Breast epithelium (tissue), 4 donors: ENCODE measurements at regions not wholly inside any gene's neighbourhood (a gene's known extent, or its start where the extent isn't known, plus 50 kb on each side); places are given as distances from the start of the nearest gene placed in this dataset.
"Not testable (repeated sequence)": the region's sequence is repeated elsewhere in the genome, so short reads cannot be mapped to it uniquely, and the experiment has no call there.

Source experiments
- DNase-seq, 2 donors: peaks; one replicate each; pipeline ENCODE4 v3.0.0-alpha.2; 2019; ENCODE audit warnings: low spot score in 2 of 2
- H3K27ac ChIP-seq, 2 donors: fragments of 200-600 bp; sonication (generic) in 1 of 2; one replicate each; pipeline ENCODE4 v1.5.1; 2016 to 2019; ENCODE audit warnings: mild to moderate bottlenecking in 1 of 2
- H3K27me3 ChIP-seq, 2 donors: fragments of 200-600 bp; sonication (generic) in 1 of 2; one replicate each; pipeline versions ENCODE4 v1.5.1 to v1.6.0; 2017 to 2019; ENCODE audit warnings: control low read depth in 1 of 2, mild to moderate bottlenecking in 1 of 2
- H3K36me3 ChIP-seq: fragments of 200-600 bp; one replicate; pipeline ENCODE4 v1.5.1; 2019
- H3K4me1 ChIP-seq, 2 donors: fragments of 200-600 bp; sonication (generic); one replicate each; pipeline ENCODE4 v1.5.1; 2016 to 2019; ENCODE audit warnings: control low read depth in 1 of 2
- H3K4me3 ChIP-seq, 3 donors: fragments of 200-600 bp; sonication (generic); 1 replicate in 2 of 3; 2 replicates in 1 of 3; pipeline ENCODE4 v1.5.1; 2016 to 2019; ENCODE audit warnings: mild to moderate bottlenecking in 3 of 3, moderate library complexity in 2 of 3
- H3K9me3 ChIP-seq, 2 donors: fragments of 200-600 bp; sonication (generic) in 1 of 2; one replicate each; pipeline ENCODE4 v1.5.1; 2016 to 2019; ENCODE audit warnings: control low read depth in 1 of 2
- CTCF ChIP-seq, 3 donors: fragments of 450-650 bp; IDR thresholded peaks; one replicate each; pipeline ENCODE4 v1.5.1; 2016 to 2017; ENCODE audit warnings: antibody characterized with exemption in 3 of 3, mild to moderate bottlenecking in 3 of 3, moderate library complexity in 3 of 3
- POLR2A ChIP-seq: fragments of 450-650 bp; IDR thresholded peaks from one replicate; pipeline ENCODE4 v1.6.1; 2016; ENCODE audit warnings: antibody characterized with exemption, mild to moderate bottlenecking, moderate library complexity
- POLR2AphosphoS5 ChIP-seq, 3 donors: sonication (generic); formaldehyde crosslinking; IDR thresholded peaks; one replicate each; pipeline ENCODE4 v1.6.1; 2017; ENCODE audit warnings: antibody characterized with exemption in 3 of 3
- intact Hi-C: fragments of 100-400 bp; cut with DNase I; formaldehyde crosslinking; loops from one replicate; pipeline ENCODE4 v1.15.1; 2023; ENCODE audit warnings: low total_unique reads

GRCh38 chr20:26276554-26277210 lies 580.0 kb upstream of the ZNF337 start:
- no peaks in the 10 kb centered on the region for H3K27me3 ChIP-seq

GRCh38 chr20:26268762-26269161 lies 572.1 kb upstream of the ZNF337 start:
- H3K27me3 ChIP-seq, DNase-seq, H3K27ac ChIP-seq, H3K9me3 ChIP-seq, H3K4me3 ChIP-seq, H3K4me1 ChIP-seq, H3K36me3 ChIP-seq, intact Hi-C loops: not testable (repeated sequence)

More at GRCh38 chr20:26276554-26277210, 580.0 kb upstream of the ZNF337 start:
- intact Hi-C loops = no loop called here
- H3K4me1 ChIP-seq = no peaks in the 10 kb centered on the region
- H3K27ac ChIP-seq = no peak overlapping the region
- no peaks in the 10 kb centered on the region for H3K36me3 ChIP-seq
- H3K4me3 ChIP-seq = no peak overlapping the region
- no peaks in the 10 kb centered on the region for H3K9me3 ChIP-seq
- DNase-seq = no peak
- TF ChIP-seq POLR2A = no peak
- TF ChIP-seq CTCF (IDR thresholded peaks at IDR 0.05) = no peak
- TF ChIP-seq POLR2AphosphoS5 (IDR thresholded peaks at IDR 0.05) = no peak

- intact Hi-C loops, DNase-seq, H3K27me3 ChIP-seq, H3K4me1 ChIP-seq, H3K9me3 ChIP-seq, H3K36me3 ChIP-seq, H3K4me3 ChIP-seq, H3K27ac ChIP-seq: not testable (repeated sequence)
Measured at GRCh38 chr20:26260925-26261324, 564.3 kb upstream of the ZNF337 start.

- intact Hi-C loops, H3K4me3 ChIP-seq: not testable (repeated sequence)
Measured at GRCh38 chr20:26252311-26252975, 555.8 kb upstream of the ZNF337 start.

GRCh38 chr20:26251376-26251775 lies 554.7 kb upstream of the ZNF337 start:
- H3K9me3 ChIP-seq, DNase-seq, H3K27me3 ChIP-seq, H3K4me1 ChIP-seq, H3K4me3 ChIP-seq, H3K36me3 ChIP-seq, H3K27ac ChIP-seq, intact Hi-C loops: not testable (repeated sequence)

More at GRCh38 chr20:26252311-26252975, 555.8 kb upstream of the ZNF337 start:
- H3K9me3 ChIP-seq, H3K36me3 ChIP-seq, H3K4me1 ChIP-seq, H3K27me3 ChIP-seq, H3K27ac ChIP-seq, DNase-seq: not testable (repeated sequence)

GRCh38 chr20:26250249-26251114 lies 553.8 kb upstream of the ZNF337 start:
- H3K27me3 ChIP-seq, H3K9me3 ChIP-seq, DNase-seq, H3K36me3 ChIP-seq, intact Hi-C loops, H3K27ac ChIP-seq, H3K4me3 ChIP-seq, H3K4me1 ChIP-seq: not testable (repeated sequence)

- Histone ChIP-seq H3K27me3 (no peaks in the 10 kb centered on the region), H3K27ac (no peak overlapping the region), H3K36me3 (no peaks in the 10 kb centered on the region), H3K4me1 (no peaks in the 10 kb centered on the region), H3K4me3 (no peak overlapping the region), H3K9me3 (no peaks in the 10 kb centered on the region)
- TF ChIP-seq POLR2AphosphoS5 (IDR thresholded peaks at IDR 0.05) = no peak
- TF ChIP-seq POLR2A = no peak
- no peak for TF ChIP-seq CTCF (IDR thresholded peaks at IDR 0.05)
- DNase-seq = no peak
- intact Hi-C loops = no loop called here
Measured at GRCh38 chr20:26243731-26244130, 547.1 kb upstream of the ZNF337 start.

GRCh38 chr20:26220609-26221008 lies 524.0 kb upstream of the ZNF337 start:
- H3K4me3 ChIP-seq, H3K4me1 ChIP-seq, intact Hi-C loops, H3K36me3 ChIP-seq, H3K27me3 ChIP-seq, DNase-seq, H3K9me3 ChIP-seq, H3K27ac ChIP-seq: not testable (repeated sequence)

GRCh38 chr20:26219546-26219945 lies 522.9 kb upstream of the ZNF337 start:
- H3K4me1 ChIP-seq, H3K27ac ChIP-seq, H3K9me3 ChIP-seq, H3K36me3 ChIP-seq, DNase-seq, intact Hi-C loops, H3K4me3 ChIP-seq, H3K27me3 ChIP-seq: not testable (repeated sequence)
